Caco-2 (cell line): ENCODE measurements at regions not wholly inside any gene's neighbourhood (a gene's known extent, or its start where the extent isn't known, plus 50 kb on each side); places are given as distances from the start of the nearest gene placed in this dataset.

ENCODE experiments used
- BruUV-seq: library from RNA; stranded (reverse); fragments of 400-500 nt; replicated peaks from 2 replicates; lab custom pipeline; 2021; lab: Mats Ljungman, UMichigan
- CTCF ChIA-PET: fragments of 300-600 bp; sonication (Branson Sonifier 250); formaldehyde crosslinking; loops from one replicate; lab custom pipeline; 2022; ENCODE audit warnings: antibody characterized with exemption; lab: Charles Lee
- POLR2A ChIA-PET: fragments of 300-600 bp; sonication (Branson Sonifier 250); formaldehyde crosslinking; loops from one replicate; lab custom pipeline; 2022; ENCODE audit warnings: antibody characterized with exemption; lab: Charles Lee
- DNase-seq, 2 experiments: peaks; one replicate each; pipeline versions ENCODE4 v3.0.0 to v3.0.0-alpha.2; 2020 to 2022
- H3K27me3 ChIP-seq: replicated peaks from 2 replicates; pipeline ENCODE4 v1.6.0; 2011; ENCODE audit warnings: low read length; ENCODE audit not compliant: control insufficient read depth, insufficient read depth
- H3K36me3 ChIP-seq: 2 replicates; pipeline ENCODE4 v1.5.1; 2011; ENCODE audit warnings: low read length; ENCODE audit not compliant: control insufficient read depth, insufficient read depth
- H3K4me1 ChIP-seq: fragments of 250-450 bp; sonication (Bioruptor Pico); 2 replicates; pipeline ENCODE4 v1.5.1; 2020; ENCODE audit warnings: mild to moderate bottlenecking
- H3K4me3 ChIP-seq: 2 replicates; pipeline ENCODE4 v1.5.1; 2011; ENCODE audit warnings: low read depth, mild to moderate bottlenecking, control low read depth, low read length
- H3K9me3 ChIP-seq: fragments of 250-450 bp; sonication (Bioruptor Pico); 2 replicates; pipeline ENCODE4 v1.5.1; 2020; ENCODE audit warnings: mild to moderate bottlenecking, moderate library complexity
- H3K27ac Mint-ChIP-seq: one replicate; pipeline ENCODE4 v1.8.0; 2022; ENCODE audit warnings: mixed read lengths; ENCODE audit not compliant: unreplicated experiment
- H3K27me3 Mint-ChIP-seq: one replicate; pipeline ENCODE4 v1.8.0; 2022; ENCODE audit warnings: mixed read lengths; ENCODE audit not compliant: insufficient read depth, unreplicated experiment
- H3K36me3 Mint-ChIP-seq: one replicate; pipeline ENCODE4 v1.8.0; 2022; ENCODE audit warnings: mild to moderate bottlenecking, mixed read lengths; ENCODE audit not compliant: insufficient read depth, unreplicated experiment
- H3K4me1 Mint-ChIP-seq: one replicate; pipeline ENCODE4 v1.8.0; 2022; ENCODE audit warnings: low read depth, mixed read lengths; ENCODE audit not compliant: unreplicated experiment
- H3K4me3 Mint-ChIP-seq: one replicate; pipeline ENCODE4 v1.8.0; 2022; ENCODE audit warnings: mild to moderate bottlenecking, moderate library complexity, mixed read lengths; ENCODE audit not compliant: unreplicated experiment
- H3K9me3 Mint-ChIP-seq: one replicate; pipeline ENCODE4 v1.8.0; 2022; ENCODE audit warnings: mixed read lengths; ENCODE audit not compliant: unreplicated experiment
- intact Hi-C: fragments of 100-400 bp; cut with micrococcal nuclease; formaldehyde crosslinking; loops from one replicate; pipeline ENCODE4 v1.10.0; 2022; ENCODE audit not compliant: unreplicated experiment
- TF ChIP-seq, protein P1 (sequence below), 2 experiments: fragments of 200-600 bp in 1 of 2; IDR thresholded peaks; 1 replicate in 1 of 2; 2 replicates in 1 of 2; pipeline versions ENCODE4 v1.5.1 to v1.8.0; 2011 to 2022; ENCODE audit warnings: antibody characterized with exemption in 1 of 2, control low read depth in 1 of 2, inconsistent platforms in 1 of 2, low read depth in 1 of 2, low read length in 1 of 2, mild to moderate bottlenecking in 1 of 2, moderate library complexity in 1 of 2; ENCODE audit not compliant: insufficient read depth in 1 of 2, severe bottlenecking in 1 of 2, unreplicated experiment in 1 of 2

DNA sequence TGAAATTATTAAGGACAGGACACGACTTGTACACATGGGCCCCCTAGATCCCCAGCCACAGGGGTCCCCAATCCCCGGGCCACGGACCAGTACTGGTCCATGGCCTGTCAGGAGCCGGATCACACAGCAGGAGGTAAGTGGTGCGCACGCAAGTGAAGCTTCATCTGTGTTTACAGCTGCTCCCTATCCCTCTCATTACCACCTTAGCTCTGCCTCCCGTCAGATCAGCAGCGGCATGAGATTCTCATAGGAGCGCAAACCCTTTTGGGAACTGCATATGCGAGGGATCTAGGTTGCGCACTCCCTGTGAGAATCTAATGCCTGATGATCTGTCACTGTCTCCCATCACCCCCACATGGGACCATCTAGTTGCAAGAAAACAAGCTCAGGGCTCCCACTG is 137.8 kb upstream of the ZFHX3 start:
- intact Hi-C loops: no loop called here
- CTCF ChIA-PET: no interaction called here
- no peak overlapping the region for H3K27ac Mint-ChIP-seq

DNA sequence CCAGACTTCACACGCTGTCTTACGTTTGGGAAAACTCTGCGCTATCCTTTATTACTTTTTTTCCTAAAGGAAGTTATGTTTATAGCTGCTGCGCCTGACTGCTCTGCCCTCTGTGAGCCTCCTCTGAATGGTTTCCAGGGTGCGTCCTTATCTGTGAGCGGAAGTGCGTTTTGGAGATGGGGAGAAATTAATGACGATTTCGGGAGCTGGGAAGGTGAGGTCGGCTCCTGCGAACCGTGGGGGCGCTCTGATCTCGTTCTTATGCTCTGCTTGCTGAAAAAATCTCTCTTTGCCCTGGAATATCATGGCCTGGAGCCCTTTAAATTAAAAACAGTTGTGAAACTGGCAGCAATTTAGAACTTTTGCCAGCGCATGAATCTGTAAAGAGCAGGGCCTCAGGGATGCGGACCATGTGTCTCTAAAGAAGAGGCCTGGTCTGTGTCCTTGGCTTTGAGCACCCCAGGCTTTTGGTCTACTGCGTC is 135.7 kb upstream of the ZFHX3 start:
- no peak for DNase-seq
- ChIA-PET POLR2A (no interaction called here), CTCF (no interaction called here)
- Mint-ChIP-seq H3K27me3 (no peaks in the 10 kb centered on the region), H3K4me1 (no peaks in the 10 kb centered on the region), H3K36me3 (no peaks in the 10 kb centered on the region), H3K9me3 (no peaks in the 10 kb centered on the region), H3K27ac (no peak overlapping the region), H3K4me3 (no peak overlapping the region)
- no peaks in the 10 kb centered on the region for H3K27me3 ChIP-seq
- TF ChIP-seq, protein P1, sequence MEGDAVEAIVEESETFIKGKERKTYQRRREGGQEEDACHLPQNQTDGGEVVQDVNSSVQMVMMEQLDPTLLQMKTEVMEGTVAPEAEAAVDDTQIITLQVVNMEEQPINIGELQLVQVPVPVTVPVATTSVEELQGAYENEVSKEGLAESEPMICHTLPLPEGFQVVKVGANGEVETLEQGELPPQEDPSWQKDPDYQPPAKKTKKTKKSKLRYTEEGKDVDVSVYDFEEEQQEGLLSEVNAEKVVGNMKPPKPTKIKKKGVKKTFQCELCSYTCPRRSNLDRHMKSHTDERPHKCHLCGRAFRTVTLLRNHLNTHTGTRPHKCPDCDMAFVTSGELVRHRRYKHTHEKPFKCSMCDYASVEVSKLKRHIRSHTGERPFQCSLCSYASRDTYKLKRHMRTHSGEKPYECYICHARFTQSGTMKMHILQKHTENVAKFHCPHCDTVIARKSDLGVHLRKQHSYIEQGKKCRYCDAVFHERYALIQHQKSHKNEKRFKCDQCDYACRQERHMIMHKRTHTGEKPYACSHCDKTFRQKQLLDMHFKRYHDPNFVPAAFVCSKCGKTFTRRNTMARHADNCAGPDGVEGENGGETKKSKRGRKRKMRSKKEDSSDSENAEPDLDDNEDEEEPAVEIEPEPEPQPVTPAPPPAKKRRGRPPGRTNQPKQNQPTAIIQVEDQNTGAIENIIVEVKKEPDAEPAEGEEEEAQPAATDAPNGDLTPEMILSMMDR (IDR thresholded peaks at IDR 0.05; ENCODE audit: insufficient read depth in 1 of 2, low read depth in 1 of 2, low read length in 1 of 2, severe bottlenecking in 1 of 2, unreplicated experiment in 1 of 2): no peak
- no peak overlapping the region for H3K4me3 ChIP-seq
- H3K4me1 ChIP-seq: 0 out of 2 replicates have a peak, but pooled peaks cover 3% of the 10 kb centered on the region
- no peaks in the 10 kb centered on the region for H3K36me3 ChIP-seq
- no TSS peak for BruUV-seq
- intact Hi-C loops: no loop called here
- H3K9me3 ChIP-seq: 0 out of 2 replicates have a peak, but pooled peaks cover 2% of the 10 kb centered on the region

More for the DNA sequence above, 137.8 kb upstream of the ZFHX3 start:
- H3K27me3 Mint-ChIP-seq: peaks cover 3% of the 10 kb centered on the region
- H3K4me3 Mint-ChIP-seq: no peak overlapping the region
- POLR2A ChIA-PET: no interaction called here
- TF ChIP-seq, protein P1 (IDR thresholded peaks at IDR 0.05; ENCODE audit: insufficient read depth in 1 of 2, low read depth in 1 of 2, low read length in 1 of 2, severe bottlenecking in 1 of 2, unreplicated experiment in 1 of 2): no peak
- Histone ChIP-seq H3K9me3 (0 out of 2 replicates have a peak, but pooled peaks cover 2% of the 10 kb centered on the region), H3K27me3 (no peaks in the 10 kb centered on the region), H3K4me3 (no peak overlapping the region), H3K4me1 (0 out of 2 replicates have a peak, but pooled peaks cover 3% of the 10 kb centered on the region), H3K36me3 (no peaks in the 10 kb centered on the region)
- BruUV-seq: no TSS peak
- no peaks in the 10 kb centered on the region for H3K4me1 Mint-ChIP-seq
- DNase-seq: no peak
- no peaks in the 10 kb centered on the region for H3K9me3 Mint-ChIP-seq
- no peaks in the 10 kb centered on the region for H3K36me3 Mint-ChIP-seq

DNA sequence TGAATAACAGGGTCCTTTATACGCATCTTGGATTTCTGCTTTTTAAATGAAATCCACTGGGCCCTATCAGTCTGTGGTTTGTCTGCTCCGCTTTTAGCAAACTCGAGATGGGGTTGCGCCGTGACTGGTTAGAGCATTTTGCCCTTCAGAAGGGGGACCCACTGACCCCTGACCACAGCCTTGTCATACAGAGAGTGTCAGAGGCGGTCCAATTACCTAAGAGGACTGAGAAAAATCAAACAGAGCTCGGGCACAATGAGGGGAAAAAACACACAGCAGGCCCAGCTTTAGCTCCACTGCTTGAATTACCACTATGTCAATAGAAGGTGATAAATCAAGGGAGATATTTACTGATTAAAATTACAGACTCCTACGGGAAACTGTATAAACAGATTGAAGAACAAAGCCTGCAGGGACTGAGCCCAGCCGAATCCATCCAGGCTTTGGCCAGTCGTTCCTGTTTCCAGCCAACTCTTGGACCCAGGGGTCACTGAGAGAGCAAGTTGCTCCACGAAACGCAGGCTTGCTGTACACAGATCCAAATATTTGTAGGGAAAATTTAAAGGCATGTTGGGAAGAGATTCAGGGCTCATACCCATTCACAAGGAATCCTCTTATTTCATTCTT is 131.9 kb upstream of the ZFHX3 start:
- no peaks in the 10 kb centered on the region for H3K27me3 Mint-ChIP-seq
- DNase-seq: no peak
- peaks cover 7% of the 10 kb centered on the region for H3K4me1 Mint-ChIP-seq
- H3K27me3 ChIP-seq: no peaks in the 10 kb centered on the region
- ChIA-PET CTCF (no interaction called here), POLR2A (no interaction called here)
- no peaks in the 10 kb centered on the region for H3K4me1 ChIP-seq
- no peak overlapping the region for H3K4me3 ChIP-seq
- H3K4me3 Mint-ChIP-seq: no peak overlapping the region
- H3K9me3 Mint-ChIP-seq: peaks cover 11% of the 10 kb centered on the region
- intact Hi-C loops: no loop called here
- H3K9me3 ChIP-seq: no peaks in the 10 kb centered on the region
- TF ChIP-seq, protein P1 (IDR thresholded peaks at IDR 0.05; ENCODE audit: insufficient read depth in 1 of 2, low read depth in 1 of 2, low read length in 1 of 2, severe bottlenecking in 1 of 2, unreplicated experiment in 1 of 2): no peak
- H3K36me3 Mint-ChIP-seq: no peaks in the 10 kb centered on the region
- no TSS peak for BruUV-seq
- H3K36me3 ChIP-seq: no peaks in the 10 kb centered on the region
- no peak overlapping the region for H3K27ac Mint-ChIP-seq
